Ishikawa (cell line): ENCODE measurements at regions not wholly inside any gene's neighbourhood (a gene's known extent, or its start where the extent isn't known, plus 50 kb on each side); places are given as distances from the start of the nearest gene placed in this dataset.

Source experiments
- CREB1 ChIP-seq: IDR thresholded peaks from 2 replicates; pipeline ENCODE4 v1.6.1; 2012; ENCODE audit warnings: low read depth
- EP300 ChIP-seq: IDR thresholded peaks from 2 replicates; pipeline ENCODE4 v1.6.1; 2012; ENCODE audit warnings: borderline replicate concordance
- MAX ChIP-seq: IDR thresholded peaks from 2 replicates; pipeline ENCODE4 v1.6.1; 2012
- NFIC ChIP-seq: IDR thresholded peaks from 2 replicates; pipeline ENCODE4 v1.6.1; 2012
- RAD21 ChIP-seq: IDR thresholded peaks from 2 replicates; pipeline ENCODE4 v1.6.1; 2012; ENCODE audit warnings: low read depth
- REST ChIP-seq: IDR thresholded peaks from 2 replicates; pipeline ENCODE4 v1.6.1; 2012; ENCODE audit warnings: low read depth, mild to moderate bottlenecking
- TCF12 ChIP-seq: IDR thresholded peaks from 2 replicates; pipeline ENCODE4 v1.6.1; 2012; ENCODE audit warnings: low read depth
- YY1 ChIP-seq: IDR thresholded peaks from 2 replicates; pipeline ENCODE4 v1.6.1; 2012; ENCODE audit warnings: low read depth
- ZBTB7A ChIP-seq: IDR thresholded peaks from 2 replicates; pipeline ENCODE4 v1.6.1; 2012; ENCODE audit warnings: low read depth

- TF ChIP-seq REST, result no peak
- no peak for TF ChIP-seq ZBTB7A
- TF ChIP-seq MAX, result no peak
- TF ChIP-seq CREB1, result no peak
- TF ChIP-seq TCF12, result no peak
- TF ChIP-seq EP300, result no peak
- TF ChIP-seq YY1, result no peak
- no peak for TF ChIP-seq NFIC
- no peak for TF ChIP-seq RAD21
These were observed 55.3 kb upstream of the UFL1 start for GRCh38 chr6:96466147-96466863.
